ENCODE measurements at regions not wholly inside any gene's neighbourhood (a gene's known extent, or its start where the extent isn't known, plus 50 kb on each side); places are given as distances from the start of the nearest gene placed in this dataset.
"Not testable (repeated sequence)": the region's sequence is repeated elsewhere in the genome, so short reads cannot be mapped to it uniquely, and the experiment has no call there.

- DNase-seq (ENCODE audit: low spot score): no peak
These were observed 324.8 kb upstream of the NPSR1 start for GRCh38 chr7:34333184-34333583.

GRCh38 chr7:34333925-34334324 is 324.1 kb upstream of the NPSR1 start:
- no peak for DNase-seq (ENCODE audit: low spot score)

- no peak for DNase-seq (ENCODE audit: low spot score)
These were observed 320.9 kb upstream of the NPSR1 start for GRCh38 chr7:34337163-34337562.

GRCh38 chr7:34338961-34339526 is 319.0 kb upstream of the NPSR1 start:
- DNase-seq (ENCODE audit: low spot score): no peak

GRCh38 chr7:34341326-34341725 is 316.7 kb upstream of the NPSR1 start:
- DNase-seq (ENCODE audit: low spot score): no peak

GRCh38 chr7:34342387-34342786 is 315.6 kb upstream of the NPSR1 start:
- DNase-seq (ENCODE audit: low spot score): no peak

- DNase-seq (ENCODE audit: low spot score): no peak
These were observed 314.4 kb upstream of the NPSR1 start for GRCh38 chr7:34343667-34344066.

- no peak for DNase-seq (ENCODE audit: low spot score)
These were observed 304.0 kb upstream of the NPSR1 start for GRCh38 chr7:34354011-34354410.

GRCh38 chr7:34354899-34355298 is 303.1 kb upstream of the NPSR1 start:
- DNase-seq (ENCODE audit: low spot score): no peak

- DNase-seq (ENCODE audit: low spot score): no peak
These were observed 300.9 kb upstream of the NPSR1 start for GRCh38 chr7:34357068-34357467.

GRCh38 chr7:34357946-34358345 is 300.1 kb upstream of the NPSR1 start:
- DNase-seq (ENCODE audit: low spot score): no peak

- DNase-seq (ENCODE audit: low spot score): not testable (repeated sequence)
These were observed 299.4 kb upstream of the NPSR1 start for GRCh38 chr7:34358578-34358977.

- no peak for DNase-seq (ENCODE audit: low spot score)
These were observed 296.3 kb upstream of the NPSR1 start for GRCh38 chr7:34361663-34362250.

- no peak for DNase-seq (ENCODE audit: low spot score)
These were observed 295.4 kb upstream of the NPSR1 start for GRCh38 chr7:34362621-34363020.

- DNase-seq (ENCODE audit: low spot score): no peak
These were observed 293.9 kb upstream of the NPSR1 start for GRCh38 chr7:34364130-34364529.

- DNase-seq (ENCODE audit: low spot score): no peak
These were observed 293.0 kb upstream of the NPSR1 start for GRCh38 chr7:34365011-34365410.

GRCh38 chr7:34365611-34366010 is 292.4 kb upstream of the NPSR1 start:
- DNase-seq (ENCODE audit: low spot score): no peak

GRCh38 chr7:34371922-34372321 is 286.1 kb upstream of the NPSR1 start:
- DNase-seq (ENCODE audit: low spot score): no peak

- DNase-seq (ENCODE audit: low spot score): no peak
These were observed 284.1 kb upstream of the NPSR1 start for GRCh38 chr7:34373940-34374339.

- no peak for DNase-seq (ENCODE audit: low spot score)
These were observed 275.7 kb upstream of the NPSR1 start for GRCh38 chr7:34382166-34382893.

- DNase-seq (ENCODE audit: low spot score): no peak
These were observed 272.6 kb upstream of the NPSR1 start for GRCh38 chr7:34385384-34385783.

GRCh38 chr7:34389332-34390078 is 268.5 kb upstream of the NPSR1 start:
- DNase-seq (ENCODE audit: low spot score): no peak

- no peak for DNase-seq (ENCODE audit: low spot score)
These were observed 267.9 kb upstream of the NPSR1 start for GRCh38 chr7:34390103-34390502.

All from ureter (tissue), 1 donor.